ENCODE measurements at regions not wholly inside any gene's neighbourhood (a gene's known extent, or its start where the extent isn't known, plus 50 kb on each side); places are given as distances from the start of the nearest gene placed in this dataset.
"Not testable (repeated sequence)": the region's sequence is repeated elsewhere in the genome, so short reads cannot be mapped to it uniquely, and the experiment has no call there.

- DNase-seq (ENCODE audit: low read depth, low spot score); in situ Hi-C loops (cut with HindIII; ENCODE audit: low pct_unique_long_range_greater_than_20kb, low sequenced_read_pairs): not testable (repeated sequence)
These were observed 157.4 kb downstream of the CRLF3 start for GRCh38 chr17:30666838-30667656.

DNA sequence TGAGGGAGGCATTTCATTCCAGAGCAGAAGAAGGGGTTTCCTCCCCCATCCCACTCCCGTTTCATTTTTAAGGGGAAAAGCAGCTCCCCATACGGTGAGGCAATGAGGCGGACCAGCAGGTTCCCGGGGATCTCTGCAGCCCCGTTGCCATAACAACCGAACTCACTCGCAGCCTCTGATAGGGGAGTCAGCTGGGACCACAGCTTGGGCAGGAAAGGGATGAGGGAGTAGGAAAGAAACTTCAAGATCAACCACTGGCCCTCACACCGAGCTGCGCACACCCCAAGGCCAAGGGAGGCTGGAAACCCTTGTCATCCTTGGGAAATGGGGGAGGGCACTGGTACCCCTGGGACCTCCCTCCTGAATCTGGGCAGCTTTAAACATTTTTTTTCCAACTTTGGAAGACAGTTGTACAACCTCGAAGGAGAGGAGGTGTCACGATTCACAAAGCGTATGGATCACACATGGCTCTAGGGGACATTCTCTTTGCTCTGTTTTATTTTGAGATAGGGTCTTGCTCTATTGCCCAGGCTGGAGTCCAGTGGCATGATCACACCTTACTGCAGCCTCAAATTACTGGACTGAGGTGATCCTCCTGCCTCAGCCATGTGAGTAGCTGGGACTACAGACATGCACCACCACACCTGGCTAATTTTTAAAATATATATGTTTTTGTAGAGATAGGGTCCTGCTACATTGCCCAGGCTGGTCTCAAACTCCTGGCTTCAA is 160.6 kb downstream of the CRLF3 start:
- in situ Hi-C loops (cut with HindIII; ENCODE audit: low pct_unique_long_range_greater_than_20kb, low sequenced_read_pairs); DNase-seq (ENCODE audit: low read depth, low spot score): not testable (repeated sequence)

- in situ Hi-C loops (cut with HindIII; ENCODE audit: low pct_unique_long_range_greater_than_20kb, low sequenced_read_pairs); DNase-seq (ENCODE audit: low read depth, low spot score): not testable (repeated sequence)
These were observed 167.3 kb downstream of the CRLF3 start for GRCh38 chr17:30657148-30657547.

GRCh38 chr17:30653038-30653437 is 171.5 kb downstream of the CRLF3 start:
- DNase-seq (ENCODE audit: low read depth, low spot score); in situ Hi-C loops (cut with HindIII; ENCODE audit: low pct_unique_long_range_greater_than_20kb, low sequenced_read_pairs): not testable (repeated sequence)

DNA sequence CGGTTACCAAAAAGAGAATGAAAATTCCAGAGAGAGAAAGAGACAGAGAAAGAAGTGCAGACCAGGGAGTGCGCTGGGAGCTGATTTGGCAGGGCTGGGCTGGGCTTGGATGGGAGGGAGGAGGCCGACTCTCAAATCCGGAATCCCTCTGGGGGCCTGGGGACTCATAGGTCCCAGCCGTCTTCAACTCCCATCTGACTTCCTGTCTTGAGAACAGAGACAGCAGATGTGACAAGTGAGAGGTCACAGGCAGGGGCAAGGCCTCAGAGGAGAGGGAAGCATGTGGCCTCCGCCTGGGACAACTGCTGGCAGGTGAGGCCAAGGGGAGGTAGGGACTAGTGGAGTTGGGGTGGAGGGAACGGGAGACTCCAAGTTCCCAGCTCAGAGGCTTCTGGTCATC is 172.9 kb downstream of the GOSR1 start:
- in situ Hi-C loops (cut with HindIII; ENCODE audit: low pct_unique_long_range_greater_than_20kb, low sequenced_read_pairs); DNase-seq (ENCODE audit: low read depth, low spot score): not testable (repeated sequence)

DNA sequence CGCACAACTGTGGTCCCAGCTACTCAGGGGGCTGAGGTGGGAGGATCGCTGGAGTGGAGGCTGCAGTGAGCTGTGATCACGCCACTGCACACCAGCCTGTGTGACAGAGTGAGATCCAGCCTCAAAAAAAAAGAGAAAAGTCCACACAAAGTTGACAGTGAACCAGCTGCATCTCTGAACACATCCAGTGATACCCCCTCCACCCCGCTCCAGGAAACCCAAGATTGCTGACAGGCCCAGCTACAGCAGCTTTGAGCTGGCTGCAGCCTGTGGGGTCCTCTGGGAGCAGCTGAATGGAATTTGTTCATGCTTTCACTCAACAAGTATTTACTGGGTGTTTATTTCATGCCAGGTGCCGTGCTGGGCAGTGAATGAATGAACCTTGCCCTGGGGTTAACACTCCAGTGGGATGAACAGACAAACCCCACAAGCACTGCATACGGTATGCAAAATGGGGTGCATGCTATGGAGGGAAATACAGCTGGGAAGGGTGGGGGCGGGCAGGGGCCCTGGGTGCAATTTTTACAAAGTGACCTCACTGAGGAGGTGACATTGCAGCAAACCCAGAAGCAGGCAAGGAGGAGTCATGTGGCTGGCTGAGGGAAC is 170.9 kb downstream of the GOSR1 start:
- in situ Hi-C loops (cut with HindIII; ENCODE audit: low pct_unique_long_range_greater_than_20kb, low sequenced_read_pairs); DNase-seq (ENCODE audit: low read depth, low spot score): not testable (repeated sequence)

DNA sequence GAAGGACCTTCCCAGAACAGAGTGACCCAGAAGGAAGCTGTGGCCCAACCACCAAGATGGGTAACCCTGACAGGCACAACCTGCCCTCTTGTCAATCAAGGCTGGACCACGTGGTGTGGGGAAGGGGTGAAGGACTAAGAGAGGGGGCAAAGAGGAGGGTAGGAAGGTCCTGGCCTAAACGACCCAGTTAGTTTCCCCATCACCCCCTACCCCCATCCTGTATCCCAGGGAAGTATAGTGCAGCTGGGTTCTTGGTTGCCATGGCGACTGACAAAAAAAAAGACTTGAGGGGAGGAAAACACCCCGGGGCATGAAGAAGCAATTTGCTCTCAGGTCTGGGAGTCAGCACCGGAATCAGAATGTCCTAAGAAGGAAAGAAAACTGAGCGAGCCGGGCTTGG is 168.7 kb downstream of the GOSR1 start:
- DNase-seq (ENCODE audit: low read depth, low spot score); in situ Hi-C loops (cut with HindIII; ENCODE audit: low pct_unique_long_range_greater_than_20kb, low sequenced_read_pairs): not testable (repeated sequence)

DNA sequence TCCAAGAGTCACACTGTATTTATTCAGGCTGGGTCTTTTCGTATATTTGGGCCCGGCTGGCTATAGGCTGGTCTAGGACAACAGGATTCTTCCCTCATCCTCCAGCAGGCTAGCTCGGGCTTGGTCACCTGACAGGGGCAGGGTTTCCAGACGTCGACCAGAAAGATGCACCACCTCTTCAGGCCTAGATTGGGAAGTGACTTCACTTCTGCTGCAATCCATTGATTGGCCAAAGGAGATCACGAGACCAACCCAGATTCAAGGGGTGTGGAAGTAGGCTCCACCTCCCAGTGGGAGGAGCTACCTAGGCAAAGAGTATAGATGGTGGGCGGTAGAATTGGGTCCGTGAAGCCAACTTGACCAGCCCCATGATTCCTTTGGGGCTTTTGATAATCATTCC is 167.5 kb downstream of the GOSR1 start:
- DNase-seq (ENCODE audit: low read depth, low spot score); in situ Hi-C loops (cut with HindIII; ENCODE audit: low pct_unique_long_range_greater_than_20kb, low sequenced_read_pairs): not testable (repeated sequence)

- DNase-seq (ENCODE audit: low read depth, low spot score), result not testable (repeated sequence)
These were observed 167.1 kb downstream of the GOSR1 start for GRCh38 chr17:30644287-30644686.

GRCh38 chr17:30641428-30641827 is 164.2 kb downstream of the GOSR1 start:
- in situ Hi-C loops (cut with HindIII; ENCODE audit: low pct_unique_long_range_greater_than_20kb, low sequenced_read_pairs); DNase-seq (ENCODE audit: low read depth, low spot score): not testable (repeated sequence)

More at GRCh38 chr17:30644287-30644686, 167.1 kb downstream of the GOSR1 start:
- in situ Hi-C loops (cut with HindIII; ENCODE audit: low pct_unique_long_range_greater_than_20kb, low sequenced_read_pairs), result not testable (repeated sequence)

- DNase-seq (ENCODE audit: low read depth, low spot score); in situ Hi-C loops (cut with HindIII; ENCODE audit: low pct_unique_long_range_greater_than_20kb, low sequenced_read_pairs): not testable (repeated sequence)
These were observed 162.2 kb downstream of the GOSR1 start for GRCh38 chr17:30639391-30639790.

- in situ Hi-C loops (cut with HindIII; ENCODE audit: low pct_unique_long_range_greater_than_20kb, low sequenced_read_pairs); DNase-seq (ENCODE audit: low read depth, low spot score): not testable (repeated sequence)
These were observed 161.8 kb downstream of the GOSR1 start for GRCh38 chr17:30638968-30639367.

DNA sequence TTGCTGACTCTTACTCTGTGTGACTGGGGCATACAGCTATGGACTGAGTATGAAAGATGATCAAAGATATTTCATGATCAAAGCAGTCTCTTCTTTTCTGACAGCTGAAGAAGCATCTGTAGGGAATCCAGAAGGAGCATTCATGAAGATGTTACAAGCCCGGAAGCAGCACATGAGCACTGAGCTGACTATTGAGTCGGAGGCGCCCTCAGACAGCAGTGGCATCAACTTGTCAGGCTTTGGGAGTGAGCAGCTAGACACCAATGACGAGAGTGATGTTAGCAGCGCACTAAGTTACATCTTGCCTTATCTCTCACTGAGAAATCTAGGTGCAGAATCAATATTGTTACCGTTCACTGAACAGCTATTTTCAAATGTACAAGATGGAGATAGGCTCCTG is 154.4 kb downstream of the GOSR1 start:
- in situ Hi-C loops (cut with HindIII; ENCODE audit: low pct_unique_long_range_greater_than_20kb, low sequenced_read_pairs), result not testable (repeated sequence)

DNA sequence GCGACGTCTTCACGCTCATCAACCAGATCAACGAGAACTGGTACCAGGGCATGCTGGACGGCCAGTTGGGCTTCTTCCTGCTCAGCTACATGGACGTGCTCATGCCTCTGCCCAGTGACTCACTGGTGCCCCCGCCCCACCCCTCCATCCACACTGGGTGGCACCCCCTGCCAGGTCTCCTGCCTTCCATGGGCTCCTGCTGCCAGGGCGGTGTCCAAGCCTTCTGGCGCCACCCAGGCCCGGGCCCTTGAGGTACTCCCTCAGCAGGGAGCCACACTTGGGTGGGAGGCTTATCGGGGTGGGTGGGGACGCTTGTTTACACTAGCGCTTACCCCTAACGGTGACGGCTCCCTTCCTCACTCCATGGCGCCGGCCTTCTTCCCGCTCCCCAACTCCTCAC is 148.2 kb downstream of the GOSR1 start:
- in situ Hi-C loops (cut with HindIII; ENCODE audit: low pct_unique_long_range_greater_than_20kb, low sequenced_read_pairs); DNase-seq (ENCODE audit: low read depth, low spot score): not testable (repeated sequence)

More for the DNA sequence above, 154.4 kb downstream of the GOSR1 start:
- not testable (repeated sequence) for DNase-seq (ENCODE audit: low read depth, low spot score)

- DNase-seq (ENCODE audit: low read depth, low spot score); in situ Hi-C loops (cut with HindIII; ENCODE audit: low pct_unique_long_range_greater_than_20kb, low sequenced_read_pairs): not testable (repeated sequence)
These were observed 147.0 kb downstream of the GOSR1 start for GRCh38 chr17:30624180-30624579.

DNA sequence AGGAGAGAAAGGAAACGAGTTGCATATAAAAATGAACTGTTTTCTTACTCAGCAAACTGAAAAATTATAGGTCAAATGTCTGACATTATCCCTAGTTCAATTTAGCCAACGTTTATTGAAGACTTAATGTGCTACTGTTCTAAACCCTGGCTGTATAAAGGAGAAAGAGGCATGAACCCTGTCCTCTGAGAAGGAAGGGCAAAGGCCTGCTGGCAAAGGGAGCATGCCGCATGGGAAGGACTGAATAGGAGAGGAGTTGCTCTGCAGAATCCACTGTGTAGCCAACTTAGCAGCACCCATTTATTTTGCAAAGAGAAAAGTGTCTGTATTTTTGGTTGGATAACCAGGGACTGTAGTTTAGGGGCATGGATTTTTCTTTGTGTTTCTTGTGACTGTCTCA is 132.5 kb downstream of the GOSR1 start:
- not testable (repeated sequence) for DNase-seq (ENCODE audit: low read depth, low spot score)

GRCh38 chr17:30605523-30605922 is 128.3 kb downstream of the GOSR1 start:
- in situ Hi-C loops (cut with HindIII; ENCODE audit: low pct_unique_long_range_greater_than_20kb, low sequenced_read_pairs), result no loop called here
- DNase-seq (ENCODE audit: low read depth, low spot score), result no peak

More for the DNA sequence above, 132.5 kb downstream of the GOSR1 start:
- in situ Hi-C loops (cut with HindIII; ENCODE audit: low pct_unique_long_range_greater_than_20kb, low sequenced_read_pairs), result not testable (repeated sequence)

DNA sequence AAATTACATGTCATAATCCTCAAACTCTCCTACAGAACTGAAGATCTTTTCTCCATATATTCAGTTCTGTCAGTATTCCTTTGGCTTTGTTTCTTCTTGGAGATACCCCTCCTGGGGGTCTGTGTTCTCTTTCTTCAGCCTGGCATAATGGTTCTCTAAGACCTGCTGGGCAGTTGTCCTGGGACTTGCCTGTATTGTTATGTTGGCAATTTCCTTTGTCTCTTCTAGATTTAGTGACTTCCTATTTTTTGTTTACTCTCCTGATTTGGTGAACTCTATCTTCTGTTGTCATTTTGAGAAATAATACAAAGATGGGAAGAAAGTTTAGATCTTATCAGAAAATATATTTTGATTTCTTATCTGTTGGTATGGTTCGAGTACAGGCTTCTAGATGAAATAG is 127.8 kb downstream of the GOSR1 start:
- in situ Hi-C loops (cut with HindIII; ENCODE audit: low pct_unique_long_range_greater_than_20kb, low sequenced_read_pairs), result no loop called here
- DNase-seq (ENCODE audit: low read depth, low spot score), result no peak
